ENCODE measurements at regions not wholly inside any gene's neighbourhood (a gene's known extent, or its start where the extent isn't known, plus 50 kb on each side); places are given as distances from the start of the nearest gene placed in this dataset.
"Not testable (repeated sequence)": the region's sequence is repeated elsewhere in the genome, so short reads cannot be mapped to it uniquely, and the experiment has no call there.

- ATAC-seq (ENCODE audit: insufficient number of reproducible peaks, low FRiP score, low read depth); DNase-seq (ENCODE audit: low spot score); H3K27ac ChIP-seq; H3K36me3 ChIP-seq; H3K4me1 ChIP-seq (ENCODE audit: control insufficient read depth in 1 of 2, low read depth in 2 of 2); H3K9me3 ChIP-seq; H3K4me3 ChIP-seq; H3K27me3 ChIP-seq (replicated peaks; ENCODE audit: insufficient read depth): not testable (repeated sequence)
Observed at GRCh38 chr4:82301390-82301789, 72.4 kb downstream of the HNRNPD start.

- Histone ChIP-seq H3K9me3 (no peaks in the 10 kb centered on the region), H3K27ac (no peak overlapping the region), H3K27me3 (replicated peaks; ENCODE audit: insufficient read depth) (no peaks in the 10 kb centered on the region), H3K4me1 (ENCODE audit: control insufficient read depth in 1 of 2, low read depth in 2 of 2) (no peaks in the 10 kb centered on the region), H3K4me3 (no peak overlapping the region), H3K36me3 (no peaks in the 10 kb centered on the region)
- TF ChIP-seq CTCF (IDR thresholded peaks at IDR 0.05): no peak
- DNase-seq (ENCODE audit: low spot score): no peak
- no peak for ATAC-seq (ENCODE audit: insufficient number of reproducible peaks, low FRiP score, low read depth)
Observed at GRCh38 chr4:82293304-82293703, 80.5 kb downstream of the HNRNPD start.

GRCh38 chr4:82287720-82288119 is 86.1 kb downstream of the HNRNPD start:
- no peaks in the 10 kb centered on the region for H3K9me3 ChIP-seq
- no peak overlapping the region for H3K4me3 ChIP-seq
- no peak overlapping the region for H3K27ac ChIP-seq
- no peaks in the 10 kb centered on the region for H3K36me3 ChIP-seq
- H3K4me1 ChIP-seq (ENCODE audit: control insufficient read depth in 1 of 2, low read depth in 2 of 2): peaks cover 3 to 10% of the 10 kb centered on the region in 2 donors
- H3K27me3 ChIP-seq (replicated peaks; ENCODE audit: insufficient read depth): no peaks in the 10 kb centered on the region
- ATAC-seq (ENCODE audit: insufficient number of reproducible peaks, low FRiP score, low read depth) (no peak), DNase-seq (ENCODE audit: low spot score) (no peak)
- no peak for TF ChIP-seq CTCF (IDR thresholded peaks at IDR 0.05)

- ATAC-seq (ENCODE audit: insufficient number of reproducible peaks, low FRiP score, low read depth) (peak; percentile 100), DNase-seq (ENCODE audit: low spot score) (peak; percentile 98)
- Histone ChIP-seq H3K4me3 (peak overlapping the region; percentile 67), H3K36me3 (no peaks in the 10 kb centered on the region), H3K27me3 (replicated peaks; ENCODE audit: insufficient read depth) (no peaks in the 10 kb centered on the region), H3K9me3 (no peaks in the 10 kb centered on the region), H3K4me1 (ENCODE audit: control insufficient read depth in 1 of 2, low read depth in 2 of 2) (peaks cover 3 to 10% of the 10 kb centered on the region in 2 donors), H3K27ac (peak overlapping the region; percentile 18 to 25)
- TF ChIP-seq CTCF (IDR thresholded peaks at IDR 0.05): peak; percentile 98
Observed at GRCh38 chr4:82284858-82285805, 88.7 kb downstream of the HNRNPD start.

- no peak for TF ChIP-seq CTCF (IDR thresholded peaks at IDR 0.05)
- peak overlapping the region; percentile 67 for H3K4me3 ChIP-seq
- DNase-seq (ENCODE audit: low spot score): no peak
- peaks cover 3 to 10% of the 10 kb centered on the region in 2 donors for H3K4me1 ChIP-seq (ENCODE audit: control insufficient read depth in 1 of 2, low read depth in 2 of 2)
- no peaks in the 10 kb centered on the region for H3K9me3 ChIP-seq
- no peak for ATAC-seq (ENCODE audit: insufficient number of reproducible peaks, low FRiP score, low read depth)
- peak overlapping the region; percentile 38 to 48 for H3K27ac ChIP-seq
- no peaks in the 10 kb centered on the region for H3K27me3 ChIP-seq (replicated peaks; ENCODE audit: insufficient read depth)
- no peaks in the 10 kb centered on the region for H3K36me3 ChIP-seq
Observed at GRCh38 chr4:82284475-82284857, 89.3 kb downstream of the HNRNPD start.

Data from thoracic aorta (tissue), 2 donors.